GM03348 (cell line): ENCODE measurements at regions not wholly inside any gene's neighbourhood (a gene's known extent, or its start where the extent isn't known, plus 50 kb on each side); places are given as distances from the start of the nearest gene placed in this dataset.
"Not testable (repeated sequence)": the region's sequence is repeated elsewhere in the genome, so short reads cannot be mapped to it uniquely, and the experiment has no call there.

Source experiments
- DNase-seq: peaks from one replicate; pipeline ENCODE4 v3.0.0; 2012; ENCODE audit warnings: low spot score

DNA sequence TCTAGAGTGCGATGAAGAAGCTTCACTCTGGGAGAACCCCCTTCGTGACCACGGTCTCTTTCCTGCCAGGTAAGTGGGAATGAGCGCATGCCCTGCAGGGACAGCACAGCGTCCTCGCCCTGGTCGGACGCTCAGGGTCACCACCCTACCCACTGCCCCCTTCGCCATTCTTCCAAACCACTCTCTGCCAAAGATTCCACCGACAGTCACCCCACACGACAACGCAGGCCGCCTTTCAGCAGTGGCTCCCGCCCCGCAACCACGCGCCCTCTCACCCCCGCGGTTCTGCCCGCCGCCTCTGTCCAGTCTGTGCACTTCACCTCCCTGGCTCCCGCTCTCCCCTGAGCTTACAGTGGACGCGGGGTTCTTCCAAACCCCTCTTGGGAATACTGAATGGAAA is 82.3 kb upstream of the FCGR1A start:
- DNase-seq: not testable (repeated sequence)

DNA sequence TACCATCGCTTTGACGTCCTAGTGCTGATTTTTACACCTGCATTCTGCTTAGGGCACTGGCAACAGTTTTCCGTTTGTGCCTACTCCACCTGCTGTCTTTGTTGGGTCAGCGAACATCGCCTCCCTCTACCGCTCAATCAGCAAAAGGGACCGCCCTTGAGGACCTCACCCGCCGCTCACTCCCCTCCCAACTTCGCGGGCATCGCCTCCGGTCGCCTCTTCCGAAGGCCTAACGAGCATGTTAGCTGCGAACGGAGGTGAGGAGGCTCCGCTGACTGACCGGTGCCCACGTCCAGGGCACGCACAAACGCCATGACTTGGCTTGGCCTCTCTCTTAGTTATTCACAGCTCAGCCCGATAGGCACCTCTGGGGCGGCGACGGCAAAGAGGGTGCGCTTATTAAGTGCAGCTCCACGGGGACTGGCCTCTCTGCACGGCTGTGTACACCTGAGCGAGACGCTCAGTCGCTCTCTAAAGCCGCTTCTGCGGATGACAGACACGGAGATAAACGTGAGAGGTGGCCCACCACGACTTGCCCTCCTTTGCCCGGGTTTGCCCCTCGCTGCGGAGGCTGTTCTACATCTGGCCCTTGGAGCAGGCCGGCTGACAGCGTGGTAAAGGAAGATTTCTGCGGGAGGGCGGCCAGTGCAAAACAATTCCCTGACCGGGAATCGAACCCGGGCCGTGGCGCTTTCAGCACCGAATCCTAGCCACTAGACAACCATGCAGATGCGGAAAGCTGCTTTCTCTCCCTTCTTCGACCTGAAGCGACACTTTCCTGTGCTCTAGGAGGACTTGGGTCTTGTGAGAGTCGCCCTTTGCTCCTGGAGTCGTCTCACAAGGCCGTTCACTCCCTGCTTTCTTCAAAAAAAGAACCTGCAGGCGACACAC is 81.6 kb upstream of the FCGR1A start:
- DNase-seq: not testable (repeated sequence)

DNA sequence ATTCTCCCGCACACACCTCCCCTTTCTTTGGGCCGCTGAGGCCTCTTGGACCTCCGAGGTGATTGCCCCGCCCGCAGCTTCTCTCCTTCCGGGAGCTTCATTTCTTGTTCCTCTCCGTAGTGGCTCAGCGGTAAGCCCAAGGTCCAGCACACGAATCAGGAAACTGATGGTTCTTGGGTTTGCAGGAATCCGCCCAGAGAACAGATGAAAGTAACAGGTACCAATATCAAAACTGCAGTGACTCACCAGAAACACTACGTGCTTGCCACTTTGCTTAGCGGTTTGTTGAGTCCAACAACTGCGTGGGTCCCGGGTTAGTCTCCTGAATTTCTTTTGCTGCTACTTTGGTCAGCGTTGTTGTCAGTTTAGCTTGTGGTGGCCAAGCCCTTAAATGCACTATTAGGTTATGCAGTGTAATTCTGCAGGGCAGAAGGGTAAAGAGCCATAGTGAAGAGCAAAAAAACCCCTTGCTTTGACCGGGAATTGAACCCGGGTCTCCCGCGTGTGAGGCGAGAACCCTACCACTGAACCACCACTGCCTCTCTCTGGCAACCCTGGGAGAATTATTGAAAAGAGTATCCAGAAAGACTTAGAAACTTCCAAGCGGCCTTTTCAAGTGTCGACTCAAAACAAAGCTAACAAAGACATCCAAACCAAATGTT is 74.2 kb upstream of the FCGR1A start:
- peak; percentile 41 for DNase-seq

DNA sequence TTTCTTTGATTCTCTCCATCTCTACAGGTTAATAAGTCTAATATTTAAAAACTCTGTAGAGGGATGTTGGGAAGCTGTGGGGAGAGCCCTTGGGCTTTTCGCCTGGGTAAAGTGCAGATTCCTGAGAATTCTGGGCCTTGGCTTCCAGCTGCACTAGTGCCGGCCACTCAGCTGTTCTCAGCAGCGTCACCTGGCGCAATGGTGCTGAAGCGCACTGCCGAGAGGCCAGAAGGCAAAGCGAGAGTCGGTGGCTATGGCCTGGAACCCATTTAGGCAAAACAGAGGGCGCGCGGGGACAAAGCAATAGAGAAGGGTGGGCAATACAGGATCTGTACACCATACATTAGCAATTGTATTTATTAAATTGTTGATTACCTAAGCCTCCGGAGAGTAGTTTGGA is 70.8 kb upstream of the FCGR1A start:
- DNase-seq: not testable (repeated sequence)

DNA sequence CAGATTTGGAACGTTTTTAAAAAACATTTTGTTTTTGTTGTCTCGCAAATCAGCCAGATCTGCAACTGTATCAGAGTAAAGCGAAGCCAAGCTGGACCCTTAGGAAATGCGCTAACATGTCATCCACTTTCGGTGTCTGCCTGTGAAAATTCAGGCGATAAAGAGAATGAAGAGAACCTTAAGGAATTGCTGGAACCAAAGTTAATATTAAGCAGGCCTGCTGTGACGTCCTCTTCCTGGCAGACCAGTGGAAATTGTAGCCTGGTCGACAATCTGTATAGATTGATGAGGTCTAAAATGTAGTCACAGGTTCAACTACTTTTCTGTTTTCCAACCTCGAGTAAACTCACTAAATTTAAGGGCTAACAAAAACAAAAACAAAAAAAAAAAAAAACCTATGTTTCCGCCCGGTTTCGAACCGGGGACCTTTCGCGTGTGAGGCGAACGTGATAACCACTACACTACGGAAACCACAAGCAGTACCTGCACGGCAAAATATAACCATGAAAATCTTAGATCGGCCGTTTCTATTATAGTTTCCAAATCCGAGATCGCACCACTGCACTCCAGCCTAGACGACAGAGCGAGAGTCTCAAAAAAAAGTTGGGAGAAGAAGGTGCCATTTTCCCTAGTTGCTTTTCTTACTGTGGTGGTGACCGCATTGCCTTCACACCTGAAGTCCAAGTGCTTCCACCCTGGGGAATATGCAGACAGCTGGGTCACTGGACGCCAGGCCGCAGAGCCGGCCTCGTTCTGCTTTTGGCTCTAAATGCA is 70.2 kb upstream of the FCGR1A start:
- DNase-seq: not testable (repeated sequence)

DNA sequence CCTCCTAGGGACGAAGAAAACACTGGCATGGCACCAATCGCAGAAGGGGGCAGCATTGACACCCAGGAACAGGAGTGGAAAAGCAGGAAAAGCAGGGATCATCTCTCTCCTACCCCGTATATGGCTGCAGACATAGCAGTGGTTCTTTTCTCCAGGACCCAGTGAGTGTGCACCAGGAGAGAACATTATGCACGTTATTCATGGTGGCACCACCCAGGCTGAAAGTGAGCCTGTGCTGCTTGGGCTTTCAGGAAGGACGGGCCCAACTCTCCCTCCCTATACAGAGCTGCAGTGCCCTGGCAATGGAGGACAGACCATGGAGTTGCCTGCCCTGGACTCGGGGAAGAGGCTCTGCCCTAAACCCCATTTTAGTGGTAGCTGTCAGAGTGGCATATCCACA is 69.0 kb upstream of the FCGR1A start:
- not testable (repeated sequence) for DNase-seq

DNA sequence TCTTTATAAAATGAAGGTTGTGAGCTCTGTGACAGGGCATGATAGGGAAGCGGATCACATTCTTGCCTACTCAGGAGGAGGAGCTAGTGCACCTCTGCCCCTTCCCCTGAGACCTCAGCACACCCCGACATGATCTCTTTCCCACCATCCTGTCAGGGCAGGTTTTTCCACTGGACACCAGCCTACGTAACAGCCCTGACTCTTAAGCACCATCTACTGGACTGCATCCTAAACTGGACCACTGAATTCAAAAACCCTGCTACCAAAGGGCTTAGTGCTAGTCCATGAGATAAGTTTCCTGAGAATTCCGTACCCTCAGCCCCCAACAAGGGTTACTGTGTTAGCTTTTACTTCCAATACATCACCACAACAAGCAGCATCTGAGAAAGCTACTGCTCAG is 68.5 kb upstream of the FCGR1A start:
- DNase-seq: not testable (repeated sequence)

DNA sequence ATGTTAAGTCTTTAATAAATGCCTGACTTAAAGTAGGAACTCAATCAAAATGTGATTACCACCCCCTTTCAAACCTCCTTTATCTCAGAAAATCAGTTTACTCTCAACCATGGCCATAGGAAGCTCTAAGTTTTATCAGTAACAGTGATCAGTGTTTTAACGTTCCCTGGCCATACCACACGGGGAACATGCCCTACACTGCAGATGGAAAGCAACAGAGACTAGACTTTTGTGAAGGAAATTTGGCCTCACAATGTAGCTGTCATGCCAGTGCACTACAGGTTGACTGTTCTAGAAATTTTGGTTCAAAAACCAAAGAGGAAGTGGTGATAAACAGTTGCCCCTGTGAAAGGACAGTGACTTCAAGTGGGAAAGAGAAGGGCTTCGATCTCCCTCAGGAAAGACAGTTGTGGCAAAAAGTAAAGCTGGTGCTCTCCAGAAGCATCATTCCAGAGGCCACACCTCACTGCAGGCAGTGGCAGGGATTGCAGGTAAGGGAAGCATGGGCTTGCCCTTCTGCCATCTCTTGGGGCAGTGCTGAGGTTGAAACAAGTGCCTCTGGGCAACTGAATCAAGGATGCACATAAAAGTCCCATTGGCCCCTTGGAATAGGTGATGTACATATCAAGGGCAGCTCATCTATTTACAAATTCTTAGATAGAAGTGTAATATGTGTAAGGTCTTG is 57.7 kb upstream of the FCGR1A start:
- DNase-seq: not testable (repeated sequence)

DNA sequence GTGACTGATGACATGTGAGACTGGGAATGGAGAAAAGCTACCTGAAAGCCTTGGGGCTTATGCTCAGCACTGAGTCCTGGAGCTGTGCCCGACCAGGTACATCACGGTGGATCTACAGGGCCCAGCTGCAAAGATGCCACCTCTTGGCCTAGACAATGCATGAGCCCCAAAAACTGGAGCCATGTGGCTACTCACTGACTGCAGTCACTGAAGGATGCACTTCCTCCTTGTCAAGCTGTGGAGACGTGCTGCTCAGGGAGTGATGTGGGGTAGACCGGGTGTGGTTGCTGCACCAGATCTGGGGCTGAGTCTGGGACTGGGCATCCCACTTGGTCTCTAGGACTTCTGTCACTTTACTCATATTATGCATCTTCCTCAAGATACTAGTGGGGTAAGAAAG is 55.8 kb upstream of the FCGR1A start:
- DNase-seq: not testable (repeated sequence)

DNA sequence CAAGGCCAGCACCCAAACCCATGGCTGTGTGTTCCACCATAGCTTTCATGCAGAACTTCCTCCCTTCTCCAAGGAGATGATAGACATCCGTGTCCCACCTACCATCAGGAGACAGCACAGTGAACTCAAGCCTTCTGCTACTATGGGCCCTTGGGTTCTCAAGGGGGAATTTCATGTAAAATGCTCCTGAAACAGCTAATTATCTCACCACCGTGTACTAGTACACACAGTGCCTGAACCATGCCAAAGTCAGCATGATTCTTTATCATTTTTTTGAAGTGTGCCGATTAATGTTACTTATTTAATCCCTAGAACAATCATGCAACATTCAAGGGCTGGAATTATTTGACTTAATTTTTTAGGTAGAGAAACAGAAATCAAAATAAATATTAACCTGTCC is 53.9 kb upstream of the FCGR1A start:
- not testable (repeated sequence) for DNase-seq
